GM12873 (cell line): ENCODE measurements at regions not wholly inside any gene's neighbourhood (a gene's known extent, or its start where the extent isn't known, plus 50 kb on each side); places are given as distances from the start of the nearest gene placed in this dataset.

Source experiments
- CTCF ChIP-seq: IDR thresholded peaks from 2 replicates; pipeline ENCODE4 v1.5.1; 2012; ENCODE audit warnings: low read depth, mild to moderate bottlenecking, moderate library complexity, low read length, control low read depth; ENCODE audit not compliant: insufficient read depth; ENCODE audit errors: missing control alignments

GRCh38 chr10:23818484-23818883 lies 379.6 kb downstream of the OTUD1 start:
- no peak for TF ChIP-seq CTCF

GRCh38 chr10:23820792-23821191 lies 381.9 kb downstream of the OTUD1 start:
- TF ChIP-seq CTCF, result no peak

GRCh38 chr10:23824822-23825221 lies 384.1 kb upstream of the KIAA1217 start:
- no peak for TF ChIP-seq CTCF

GRCh38 chr10:23826421-23826820 lies 382.5 kb upstream of the KIAA1217 start:
- TF ChIP-seq CTCF, result no peak

- TF ChIP-seq CTCF, result no peak
Observed at GRCh38 chr10:23829556-23829955, 379.4 kb upstream of the KIAA1217 start.

GRCh38 chr10:23834091-23834490 lies 374.8 kb upstream of the KIAA1217 start:
- TF ChIP-seq CTCF, result no peak

- TF ChIP-seq CTCF, result no peak
Observed at GRCh38 chr10:23850631-23851030, 358.3 kb upstream of the KIAA1217 start.
